GM18520 (cell line): ENCODE measurements at regions not wholly inside any gene's neighbourhood (a gene's known extent, or its start where the extent isn't known, plus 50 kb on each side); places are given as distances from the start of the nearest gene placed in this dataset.

Experiments used
- ATAC-seq: cut with Tn5 transposase; IDR thresholded peaks from one replicate; pipeline ENCODE4 v1.9.1; 2021; ENCODE audit not compliant: unreplicated experiment

- peak; percentile 46 for ATAC-seq
These were observed 2054.2 kb downstream of the MAT2B start for GRCh38 chr5:165559645-165560044.

- ATAC-seq: no peak
These were observed 2055.2 kb downstream of the MAT2B start for GRCh38 chr5:165560648-165561047.

GRCh38 chr5:165565911-165566310, 2060.5 kb downstream of the MAT2B start:
- no peak for ATAC-seq

- ATAC-seq: no peak
These were observed 2064.1 kb downstream of the MAT2B start for GRCh38 chr5:165569551-165569950.

GRCh38 chr5:165573445-165573844, 2068.0 kb downstream of the MAT2B start:
- ATAC-seq: no peak

- no peak for ATAC-seq
These were observed 2068.7 kb downstream of the MAT2B start for GRCh38 chr5:165574100-165574499.

GRCh38 chr5:165576678-165577275, 2071.4 kb downstream of the MAT2B start:
- peak; percentile 76 for ATAC-seq

GRCh38 chr5:165579911-165580310, 2074.5 kb downstream of the MAT2B start:
- no peak for ATAC-seq

GRCh38 chr5:165594693-165595092, 2089.3 kb downstream of the MAT2B start:
- no peak for ATAC-seq

- no peak for ATAC-seq
These were observed 2097.1 kb downstream of the MAT2B start for GRCh38 chr5:165602529-165602928.

- no peak for ATAC-seq
These were observed 2101.6 kb downstream of the MAT2B start for GRCh38 chr5:165607026-165607425.

GRCh38 chr5:165609871-165610270, 2104.5 kb downstream of the MAT2B start:
- ATAC-seq: no peak

GRCh38 chr5:165616490-165617405, 2111.3 kb downstream of the MAT2B start:
- ATAC-seq: no peak

GRCh38 chr5:165617491-165617890, 2112.1 kb downstream of the MAT2B start:
- no peak for ATAC-seq

- ATAC-seq: no peak
These were observed 2115.0 kb downstream of the MAT2B start for GRCh38 chr5:165620394-165620793.

- ATAC-seq: peak; percentile 44
These were observed 2117.6 kb downstream of the MAT2B start for GRCh38 chr5:165622864-165623536.

- no peak for ATAC-seq
These were observed 2118.9 kb downstream of the MAT2B start for GRCh38 chr5:165624166-165624946.

- ATAC-seq: no peak
These were observed 2120.7 kb downstream of the MAT2B start for GRCh38 chr5:165626161-165626560.

GRCh38 chr5:165627548-165628170, 2122.2 kb downstream of the MAT2B start:
- ATAC-seq: no peak

- peak; percentile 65 for ATAC-seq
These were observed 2124.9 kb downstream of the MAT2B start for GRCh38 chr5:165630261-165630778.
